ENCODE measurements at regions not wholly inside any gene's neighbourhood (a gene's known extent, or its start where the extent isn't known, plus 50 kb on each side); places are given as distances from the start of the nearest gene placed in this dataset.

DNA sequence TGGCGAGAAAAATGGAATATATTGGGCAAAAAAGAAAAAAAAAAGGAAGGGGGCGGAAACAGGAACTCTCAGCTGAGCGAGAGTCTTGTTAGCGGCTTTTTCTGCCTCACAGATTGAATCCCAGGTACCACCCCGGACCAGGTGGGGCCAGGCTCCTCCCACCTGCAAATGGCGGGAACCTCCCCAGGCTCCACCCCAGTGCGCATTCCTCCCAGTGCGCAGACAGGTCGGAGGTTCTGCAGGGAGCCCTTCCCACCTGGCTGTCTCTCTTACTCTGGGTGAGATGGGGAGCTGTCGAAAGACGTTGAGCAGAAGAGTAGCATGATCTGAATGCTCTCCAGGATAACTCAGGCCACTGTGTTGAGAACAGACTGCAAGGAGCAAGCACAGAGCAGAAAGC, 57.0 kb upstream of the ETV6 start:
- H3K36me3 ChIP-seq (ENCODE audit: insufficient read depth, insufficient read length, low read length) = no peaks in the 10 kb centered on the region
- no peak for DNase-seq (ENCODE audit: low read depth, low spot score)
- TF ChIP-seq SUZ12 (IDR thresholded peaks at IDR 0.05; ENCODE audit: extremely low read depth, insufficient read depth, insufficient read length) = no peak
- no peak for TF ChIP-seq YY1 (IDR thresholded peaks at IDR 0.05; ENCODE audit: insufficient read depth, insufficient read length)
- no peak for TF ChIP-seq ZNF274 (IDR thresholded peaks at IDR 0.05; ENCODE audit: low read depth, low read length)
- no peaks in the 10 kb centered on the region for H3K27me3 ChIP-seq (ENCODE audit: insufficient read depth, insufficient read length)
- H3K4me3 ChIP-seq (ENCODE audit: insufficient read length, low read depth) = no peak overlapping the region
- peaks cover 3% of the 10 kb centered on the region for H3K4me1 ChIP-seq (ENCODE audit: insufficient read depth, insufficient read length)
- H3K9ac ChIP-seq (ENCODE audit: insufficient read length, low read depth) = no peak overlapping the region
- no peaks in the 10 kb centered on the region; the same call in 1 of the 2 replicates for H3K9me3 ChIP-seq (ENCODE audit: insufficient read depth, low read length)

DNA sequence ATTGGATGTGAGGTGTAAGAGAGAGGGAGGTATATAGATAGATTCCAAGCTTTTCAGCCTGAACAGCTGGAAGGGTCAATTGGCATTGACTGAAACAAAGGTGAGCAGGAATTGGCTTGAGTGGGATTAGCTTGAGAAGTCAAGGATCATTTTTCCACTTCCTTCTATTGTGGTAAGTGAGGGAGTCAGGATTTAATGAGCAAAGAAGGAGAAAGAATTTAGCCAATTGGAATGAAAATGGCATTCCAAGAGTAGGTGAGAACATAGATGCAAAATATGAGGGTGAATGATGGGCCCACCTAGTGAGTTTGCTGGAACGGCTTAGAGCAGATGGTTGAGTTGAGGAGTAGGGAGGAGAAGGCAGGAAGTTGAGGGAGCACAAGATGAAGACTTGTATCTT, 56.5 kb upstream of the ETV6 start:
- Histone ChIP-seq H3K36me3 (ENCODE audit: insufficient read depth, insufficient read length, low read length) (no peaks in the 10 kb centered on the region), H3K4me1 (ENCODE audit: insufficient read depth, insufficient read length) (peaks cover 3% of the 10 kb centered on the region), H3K27me3 (ENCODE audit: insufficient read depth, insufficient read length) (no peaks in the 10 kb centered on the region), H3K9me3 (ENCODE audit: insufficient read depth, low read length) (no peaks in the 10 kb centered on the region; the same call in 1 of the 2 replicates), H3K9ac (ENCODE audit: insufficient read length, low read depth) (no peak overlapping the region), H3K4me3 (ENCODE audit: insufficient read length, low read depth) (no peak overlapping the region)
- DNase-seq (ENCODE audit: low read depth, low spot score) = peak; percentile 68
- no peak for TF ChIP-seq ZNF274 (IDR thresholded peaks at IDR 0.05; ENCODE audit: low read depth, low read length)
- TF ChIP-seq YY1 (IDR thresholded peaks at IDR 0.05; ENCODE audit: insufficient read depth, insufficient read length) = no peak
- no peak for TF ChIP-seq SUZ12 (IDR thresholded peaks at IDR 0.05; ENCODE audit: extremely low read depth, insufficient read depth, insufficient read length)

DNA sequence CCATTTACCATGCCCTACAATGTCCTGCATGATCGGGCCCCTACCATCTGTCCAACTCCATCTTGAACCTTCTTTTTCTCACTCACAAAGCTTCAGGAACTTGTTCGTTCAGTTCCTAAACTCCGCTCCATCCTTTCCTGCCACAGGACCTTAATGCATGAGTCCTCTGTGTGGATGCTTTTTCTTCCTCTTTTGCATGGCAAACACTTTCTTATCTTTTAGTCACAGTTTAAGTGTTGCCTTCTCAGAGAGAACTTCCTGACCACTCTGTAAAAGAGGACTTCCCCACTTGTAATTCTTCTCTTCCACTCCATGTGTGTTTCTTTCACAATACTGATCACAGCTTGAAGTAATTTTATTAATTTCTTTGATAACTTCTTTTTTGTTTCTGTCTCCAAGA, 54.4 kb upstream of the ETV6 start:
- H3K27me3 ChIP-seq (ENCODE audit: insufficient read depth, insufficient read length) = no peaks in the 10 kb centered on the region
- no peak overlapping the region for H3K4me3 ChIP-seq (ENCODE audit: insufficient read length, low read depth)
- H3K9ac ChIP-seq (ENCODE audit: insufficient read length, low read depth) = no peak overlapping the region
- TF ChIP-seq SUZ12 (IDR thresholded peaks at IDR 0.05; ENCODE audit: extremely low read depth, insufficient read depth, insufficient read length) (no peak), YY1 (IDR thresholded peaks at IDR 0.05; ENCODE audit: insufficient read depth, insufficient read length) (no peak), ZNF274 (IDR thresholded peaks at IDR 0.05; ENCODE audit: low read depth, low read length) (no peak)
- H3K4me1 ChIP-seq (ENCODE audit: insufficient read depth, insufficient read length) = peaks cover 3% of the 10 kb centered on the region
- DNase-seq (ENCODE audit: low read depth, low spot score) = no peak
- H3K36me3 ChIP-seq (ENCODE audit: insufficient read depth, insufficient read length, low read length) = no peaks in the 10 kb centered on the region
- no peaks in the 10 kb centered on the region; the same call in 1 of the 2 replicates for H3K9me3 ChIP-seq (ENCODE audit: insufficient read depth, low read length)

DNA sequence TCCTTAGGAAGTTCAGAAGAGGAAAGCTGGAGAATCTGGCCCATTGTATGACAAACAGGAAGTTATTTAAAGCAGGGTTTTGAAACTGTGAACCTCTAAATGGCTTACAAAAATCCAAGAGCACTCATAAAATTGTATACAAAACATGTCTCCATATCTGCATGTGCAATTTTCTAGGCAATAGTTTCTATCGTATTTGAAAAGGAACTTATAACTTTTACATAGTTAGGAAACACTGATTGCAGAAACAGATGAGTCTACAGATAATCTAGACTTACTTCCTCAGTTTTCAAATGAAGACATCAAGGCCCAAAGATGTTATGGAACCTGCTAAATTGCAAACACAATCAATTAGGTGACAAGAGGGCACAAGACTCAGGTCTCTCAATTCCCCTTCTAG, 53.3 kb upstream of the ETV6 start:
- no peak for TF ChIP-seq SUZ12 (IDR thresholded peaks at IDR 0.05; ENCODE audit: extremely low read depth, insufficient read depth, insufficient read length)
- no peak for TF ChIP-seq ZNF274 (IDR thresholded peaks at IDR 0.05; ENCODE audit: low read depth, low read length)
- no peak for TF ChIP-seq YY1 (IDR thresholded peaks at IDR 0.05; ENCODE audit: insufficient read depth, insufficient read length)
- Histone ChIP-seq H3K27me3 (ENCODE audit: insufficient read depth, insufficient read length) (no peaks in the 10 kb centered on the region), H3K4me3 (ENCODE audit: insufficient read length, low read depth) (no peak overlapping the region), H3K4me1 (ENCODE audit: insufficient read depth, insufficient read length) (peaks cover 3% of the 10 kb centered on the region), H3K9me3 (ENCODE audit: insufficient read depth, low read length) (no peaks in the 10 kb centered on the region; the same call in 1 of the 2 replicates), H3K9ac (ENCODE audit: insufficient read length, low read depth) (no peak overlapping the region), H3K36me3 (ENCODE audit: insufficient read depth, insufficient read length, low read length) (no peaks in the 10 kb centered on the region)
- DNase-seq (ENCODE audit: low read depth, low spot score) = no peak

DNA sequence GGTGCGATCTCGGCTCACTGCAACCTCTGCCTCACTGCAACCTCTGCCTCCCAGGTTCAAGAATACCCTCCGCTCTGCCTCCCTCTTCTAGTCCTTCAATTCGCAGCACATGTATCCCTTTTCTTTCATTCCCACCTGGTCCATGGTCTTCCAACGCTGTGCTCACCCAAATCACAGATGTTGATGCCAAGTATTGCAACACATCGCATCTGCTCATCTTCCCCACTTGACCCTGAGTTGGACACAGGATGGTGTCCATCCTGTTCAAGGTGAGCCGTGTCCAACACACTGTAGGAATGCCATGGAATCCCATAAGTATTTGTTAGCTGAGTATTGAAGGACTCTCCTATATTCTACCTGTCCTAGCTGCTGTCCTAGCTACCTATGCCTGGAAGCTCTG, 50.6 kb upstream of the ETV6 start:
- Histone ChIP-seq H3K36me3 (ENCODE audit: insufficient read depth, insufficient read length, low read length) (no peaks in the 10 kb centered on the region), H3K27me3 (ENCODE audit: insufficient read depth, insufficient read length) (no peaks in the 10 kb centered on the region), H3K9me3 (ENCODE audit: insufficient read depth, low read length) (no peaks in the 10 kb centered on the region), H3K4me3 (ENCODE audit: insufficient read length, low read depth) (no peak overlapping the region), H3K9ac (ENCODE audit: insufficient read length, low read depth) (no peak overlapping the region), H3K4me1 (ENCODE audit: insufficient read depth, insufficient read length) (no peaks in the 10 kb centered on the region)
- no peak for DNase-seq (ENCODE audit: low read depth, low spot score)
- no peak for TF ChIP-seq YY1 (IDR thresholded peaks at IDR 0.05; ENCODE audit: insufficient read depth, insufficient read length)
- no peak for TF ChIP-seq ZNF274 (IDR thresholded peaks at IDR 0.05; ENCODE audit: low read depth, low read length)
- no peak for TF ChIP-seq SUZ12 (IDR thresholded peaks at IDR 0.05; ENCODE audit: extremely low read depth, insufficient read depth, insufficient read length)
